ENCODE measurements at regions not wholly inside any gene's neighbourhood (a gene's known extent, or its start where the extent isn't known, plus 50 kb on each side); places are given as distances from the start of the nearest gene placed in this dataset.

GRCh38 chr9:121563881-121564460, 64.3 kb upstream of the GGTA1 start:
- Histone ChIP-seq H3K27ac (ENCODE audit: insufficient read depth in 1 of 2, low read depth in 1 of 2, low read length in 2 of 2, poor library complexity in 1 of 2, severe bottlenecking in 2 of 2) (no peak overlapping the region), H3K27me3 (replicated peaks in 2 of 5; ENCODE audit: control insufficient read depth in 4 of 5, insufficient read depth in 5 of 5, low read length in 4 of 5) (no peaks in the 10 kb centered on the region), H3K36me3 (ENCODE audit: control insufficient read depth in 4 of 4, insufficient read depth in 4 of 4, low read length in 3 of 4) (no peaks in the 10 kb centered on the region), H3K4me1 (ENCODE audit: control extremely low read depth in 1 of 4, control insufficient read depth in 4 of 4, insufficient read depth in 4 of 4, low read length in 3 of 4) (peaks cover 0 to 23% (median 17%) of the 10 kb centered on the region in 4 experiments), H3K9me3 (ENCODE audit: control extremely low read depth in 1 of 5, control insufficient read depth in 4 of 5, insufficient read depth in 2 of 5, low read depth in 1 of 5, low read length in 4 of 5) (no peaks in the 10 kb centered on the region), H3K4me3 (ENCODE audit: control insufficient read depth in 1 of 7, extremely low read depth in 1 of 7, insufficient read depth in 4 of 7, low read depth in 2 of 7, low read length in 6 of 7) (no peak overlapping the region)
- 98% methylated on average over 6 of the region's 7 CpGs for WGBS (ENCODE audit: insufficient coverage)
- no peak for DNase-seq
- ChIA-PET CTCF (no interaction called here), POLR2A (no interaction called here)

DNA sequence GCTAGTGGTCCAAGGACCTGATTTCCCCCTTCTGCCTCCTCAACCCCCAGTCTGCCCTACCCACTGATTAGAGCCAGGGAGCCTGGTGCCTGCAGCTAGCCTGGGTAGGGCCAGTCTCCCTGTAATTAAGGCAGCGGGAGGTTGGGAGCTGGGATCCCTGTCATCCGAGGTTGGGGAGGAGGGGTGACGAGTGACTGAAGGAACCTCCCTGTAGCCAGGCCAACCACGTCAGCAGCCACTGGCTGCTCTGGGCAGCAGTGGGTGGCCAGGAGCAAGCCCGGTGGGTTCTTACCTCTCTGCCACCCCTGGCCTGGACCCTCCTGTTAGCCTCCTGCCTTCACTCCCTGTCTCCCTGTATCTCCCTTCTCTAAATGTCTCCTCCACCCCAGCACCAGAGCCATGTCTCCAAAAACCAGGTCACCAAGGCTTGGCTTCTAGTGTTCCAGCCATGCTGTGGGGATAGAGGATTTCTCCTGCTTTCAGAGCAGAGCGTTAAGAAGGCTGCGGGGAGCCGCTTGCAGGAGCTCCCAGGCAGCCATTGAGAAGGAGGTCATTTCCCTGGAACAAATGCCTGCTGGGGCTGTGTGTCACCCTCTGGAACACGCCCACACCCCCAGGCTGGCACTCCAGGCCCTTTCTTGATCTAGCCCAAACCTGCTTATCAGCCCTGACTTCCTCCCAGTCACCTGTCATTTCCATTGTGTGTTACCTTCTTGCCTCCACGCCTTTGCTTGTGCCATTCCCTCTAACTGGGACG, 65.0 kb upstream of the GGTA1 start:
- no peaks in the 10 kb centered on the region for H3K36me3 ChIP-seq (ENCODE audit: control insufficient read depth in 4 of 4, insufficient read depth in 4 of 4, low read length in 3 of 4)
- CTCF ChIA-PET = interaction anchor here (0.6 kb wide), 1 partner anchor 19 kb away, joined by 3 read pairs; no protein-coding TSS in a partner anchor
- POLR2A ChIA-PET = no interaction called here
- 96% methylated on average over 10 of the region's 11 CpGs for WGBS (ENCODE audit: insufficient coverage)
- DNase-seq = no peak
- no peak overlapping the region for H3K4me3 ChIP-seq (ENCODE audit: control insufficient read depth in 1 of 7, extremely low read depth in 1 of 7, insufficient read depth in 4 of 7, low read depth in 2 of 7, low read length in 6 of 7)
- H3K27me3 ChIP-seq (replicated peaks in 2 of 5; ENCODE audit: control insufficient read depth in 4 of 5, insufficient read depth in 5 of 5, low read length in 4 of 5) = no peaks in the 10 kb centered on the region
- H3K9me3 ChIP-seq (ENCODE audit: control extremely low read depth in 1 of 5, control insufficient read depth in 4 of 5, insufficient read depth in 2 of 5, low read depth in 1 of 5, low read length in 4 of 5) = no peaks in the 10 kb centered on the region
- peaks cover 0 to 19% (median 16%) of the 10 kb centered on the region in 4 experiments for H3K4me1 ChIP-seq (ENCODE audit: control extremely low read depth in 1 of 4, control insufficient read depth in 4 of 4, insufficient read depth in 4 of 4, low read length in 3 of 4)
- H3K27ac ChIP-seq (ENCODE audit: insufficient read depth in 1 of 2, low read depth in 1 of 2, low read length in 2 of 2, poor library complexity in 1 of 2, severe bottlenecking in 2 of 2) = no peak overlapping the region

- Histone ChIP-seq H3K36me3 (ENCODE audit: control insufficient read depth in 4 of 4, insufficient read depth in 4 of 4, low read length in 3 of 4) (no peaks in the 10 kb centered on the region), H3K4me1 (ENCODE audit: control extremely low read depth in 1 of 4, control insufficient read depth in 4 of 4, insufficient read depth in 4 of 4, low read length in 3 of 4) (peaks cover 0 to 18% (median 16%) of the 10 kb centered on the region in 4 experiments), H3K27ac (ENCODE audit: insufficient read depth in 1 of 2, low read depth in 1 of 2, low read length in 2 of 2, poor library complexity in 1 of 2, severe bottlenecking in 2 of 2) (no peak overlapping the region), H3K27me3 (replicated peaks in 2 of 5; ENCODE audit: control insufficient read depth in 4 of 5, insufficient read depth in 5 of 5, low read length in 4 of 5) (no peaks in the 10 kb centered on the region), H3K4me3 (ENCODE audit: control insufficient read depth in 1 of 7, extremely low read depth in 1 of 7, insufficient read depth in 4 of 7, low read depth in 2 of 7, low read length in 6 of 7) (no peak overlapping the region), H3K9me3 (ENCODE audit: control extremely low read depth in 1 of 5, control insufficient read depth in 4 of 5, insufficient read depth in 2 of 5, low read depth in 1 of 5, low read length in 4 of 5) (no peaks in the 10 kb centered on the region)
- POLR2A ChIA-PET = no interaction called here
- 91% methylated on average over 14 of the region's 27 CpGs for WGBS (ENCODE audit: insufficient coverage)
- CTCF ChIA-PET = interaction anchor here (1.0 to 1.4 kb wide), 2 partner anchors 8 kb away, joined by 4 to 5 read pairs; no protein-coding TSS in a partner anchor
- DNase-seq = no peak
Measured at GRCh38 chr9:121566481-121567465, 67.1 kb upstream of the GGTA1 start.

DNA sequence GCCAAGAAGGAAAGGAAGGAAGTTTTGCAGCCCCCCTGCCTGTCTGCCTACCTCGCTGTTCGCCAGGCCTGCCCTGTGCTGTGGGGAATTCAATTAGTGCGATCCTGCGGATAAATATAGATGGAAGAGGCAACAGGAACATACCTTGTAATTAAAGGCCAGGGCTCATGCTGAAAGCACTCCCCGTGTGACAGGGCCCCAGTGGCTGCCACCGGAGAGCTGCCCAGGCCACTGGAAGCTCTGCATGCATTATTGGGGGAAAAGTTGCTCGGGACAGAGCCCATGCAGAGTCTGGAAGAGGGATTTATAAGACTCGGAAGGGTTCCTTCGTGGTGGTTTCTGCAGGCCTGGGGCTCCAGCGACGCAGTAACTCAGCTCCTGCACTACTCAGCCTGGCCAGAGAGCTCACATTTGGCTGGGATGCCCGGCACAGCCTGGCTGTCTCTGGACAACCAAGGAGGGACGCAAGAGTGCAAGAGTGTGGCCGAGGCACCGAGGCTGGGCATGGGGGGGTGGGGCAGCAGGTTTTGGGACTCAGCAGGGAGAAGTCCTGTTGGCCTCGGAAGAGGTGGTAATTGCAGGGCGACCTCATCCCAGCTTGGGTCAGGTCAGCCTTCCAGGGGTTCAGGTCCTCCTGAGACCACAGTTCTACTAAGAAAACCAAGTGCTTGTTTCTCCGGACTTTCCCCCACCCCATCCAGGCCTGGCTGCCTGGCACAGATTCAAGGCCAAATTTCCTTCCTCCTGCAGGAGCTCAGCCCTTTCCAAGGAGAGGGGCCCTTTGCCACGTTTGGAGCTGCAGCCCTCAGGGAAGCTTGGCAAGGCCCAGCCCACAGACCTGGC, 68.1 kb upstream of the GGTA1 start:
- Histone ChIP-seq H3K4me1 (ENCODE audit: control extremely low read depth in 1 of 4, control insufficient read depth in 4 of 4, insufficient read depth in 4 of 4, low read length in 3 of 4) (peaks cover 0 to 18% (median 16%) of the 10 kb centered on the region in 4 experiments), H3K27ac (ENCODE audit: insufficient read depth in 1 of 2, low read depth in 1 of 2, low read length in 2 of 2, poor library complexity in 1 of 2, severe bottlenecking in 2 of 2) (no peak overlapping the region), H3K9me3 (ENCODE audit: control extremely low read depth in 1 of 5, control insufficient read depth in 4 of 5, insufficient read depth in 2 of 5, low read depth in 1 of 5, low read length in 4 of 5) (no peaks in the 10 kb centered on the region), H3K36me3 (ENCODE audit: control insufficient read depth in 4 of 4, insufficient read depth in 4 of 4, low read length in 3 of 4) (no peaks in the 10 kb centered on the region), H3K4me3 (ENCODE audit: control insufficient read depth in 1 of 7, extremely low read depth in 1 of 7, insufficient read depth in 4 of 7, low read depth in 2 of 7, low read length in 6 of 7) (no peak overlapping the region), H3K27me3 (replicated peaks in 2 of 5; ENCODE audit: control insufficient read depth in 4 of 5, insufficient read depth in 5 of 5, low read length in 4 of 5) (no peaks in the 10 kb centered on the region)
- POLR2A ChIA-PET = interaction anchor here (1.3 kb wide), 1 partner anchor 10 kb away, joined by 3 read pairs; no protein-coding TSS in a partner anchor
- CTCF ChIA-PET = interaction anchor here (0.7 to 1.5 kb wide), 4 partner anchors 9 to 116 kb away, joined by 3 to 6 read pairs (median 4); no protein-coding TSS in a partner anchor
- DNase-seq = no peak
- 50% methylated on average over 17 of the region's 19 CpGs for WGBS (ENCODE audit: insufficient coverage)

GRCh38 chr9:121568343-121569265, 69.0 kb upstream of the GGTA1 start:
- ChIA-PET CTCF (interaction anchor here (0.7 to 1.5 kb wide), 6 partner anchors 9 to 117 kb away, joined by 3 to 6 read pairs (median 4); no protein-coding TSS in a partner anchor), POLR2A (interaction anchor here (1.3 kb wide), 1 partner anchor 11 kb away, joined by 3 read pairs; no protein-coding TSS in a partner anchor)
- Histone ChIP-seq H3K4me1 (ENCODE audit: control extremely low read depth in 1 of 4, control insufficient read depth in 4 of 4, insufficient read depth in 4 of 4, low read length in 3 of 4) (peaks cover 0 to 18% (median 16%) of the 10 kb centered on the region in 4 experiments), H3K9me3 (ENCODE audit: control extremely low read depth in 1 of 5, control insufficient read depth in 4 of 5, insufficient read depth in 2 of 5, low read depth in 1 of 5, low read length in 4 of 5) (no peaks in the 10 kb centered on the region), H3K36me3 (ENCODE audit: control insufficient read depth in 4 of 4, insufficient read depth in 4 of 4, low read length in 3 of 4) (no peaks in the 10 kb centered on the region), H3K27ac (ENCODE audit: insufficient read depth in 1 of 2, low read depth in 1 of 2, low read length in 2 of 2, poor library complexity in 1 of 2, severe bottlenecking in 2 of 2) (no peak overlapping the region), H3K27me3 (replicated peaks in 2 of 5; ENCODE audit: control insufficient read depth in 4 of 5, insufficient read depth in 5 of 5, low read length in 4 of 5) (no peaks in the 10 kb centered on the region), H3K4me3 (ENCODE audit: control insufficient read depth in 1 of 7, extremely low read depth in 1 of 7, insufficient read depth in 4 of 7, low read depth in 2 of 7, low read length in 6 of 7) (no peak overlapping the region)
- WGBS (ENCODE audit: insufficient coverage) = 88% methylated on average over 4 of the region's 9 CpGs
- DNase-seq = peak in 2 of 3 donors; percentile 20 to 47
